Activated naive CD4-positive, alpha-beta T cell treated with anti-CD3 and anti-CD28 coated beads, Interleukin-2, amount 50 U/mL, for 24 hours (primary cell): ENCODE measurements at regions not wholly inside any gene's neighbourhood (a gene's known extent, or its start where the extent isn't known, plus 50 kb on each side); places are given as distances from the start of the nearest gene placed in this dataset.

Source experiments
- H3K27ac Mint-ChIP-seq: one replicate; pipeline ENCODE4 v1.8.0; 2021; ENCODE audit warnings: mild to moderate bottlenecking, mixed read lengths
- H3K27me3 Mint-ChIP-seq: one replicate; pipeline ENCODE4 v1.8.0; 2021; ENCODE audit warnings: mixed read lengths
- H3K36me3 Mint-ChIP-seq: one replicate; pipeline ENCODE4 v1.8.0; 2021; ENCODE audit warnings: mixed read lengths
- H3K4me1 Mint-ChIP-seq: one replicate; pipeline ENCODE4 v1.8.0; 2021; ENCODE audit warnings: mixed read lengths
- H3K4me3 Mint-ChIP-seq: one replicate; pipeline ENCODE4 v1.8.0; 2021; ENCODE audit warnings: mild to moderate bottlenecking, mixed read lengths
- H3K9me3 Mint-ChIP-seq: one replicate; pipeline ENCODE4 v1.8.0; 2021; ENCODE audit warnings: mixed read lengths

DNA sequence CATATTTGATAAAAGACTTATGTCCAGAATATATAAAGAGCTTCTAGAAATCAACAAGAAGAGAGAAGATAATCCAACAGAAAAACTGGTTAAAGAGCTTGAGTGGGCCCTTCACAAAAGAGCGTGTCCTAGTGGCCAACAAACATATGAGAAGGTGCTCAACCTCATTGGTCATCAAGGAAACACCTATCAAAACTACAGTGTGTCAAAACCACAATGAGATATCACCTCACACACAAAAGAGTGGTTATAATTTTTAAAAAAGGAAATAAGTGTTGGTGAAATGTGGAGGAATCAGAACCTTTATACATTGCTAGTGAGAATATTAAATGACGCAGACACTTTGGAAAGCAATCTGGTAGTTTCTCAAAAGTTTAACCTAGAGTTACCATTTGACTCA lies 68.4 kb upstream of the KLF13 start:
- no peaks in the 10 kb centered on the region for H3K36me3 Mint-ChIP-seq
- no peaks in the 10 kb centered on the region for H3K27me3 Mint-ChIP-seq
- peaks cover 69% of the 10 kb centered on the region for H3K4me1 Mint-ChIP-seq
- H3K27ac Mint-ChIP-seq = no peak overlapping the region
- no peaks in the 10 kb centered on the region for H3K9me3 Mint-ChIP-seq
- H3K4me3 Mint-ChIP-seq = no peak overlapping the region

DNA sequence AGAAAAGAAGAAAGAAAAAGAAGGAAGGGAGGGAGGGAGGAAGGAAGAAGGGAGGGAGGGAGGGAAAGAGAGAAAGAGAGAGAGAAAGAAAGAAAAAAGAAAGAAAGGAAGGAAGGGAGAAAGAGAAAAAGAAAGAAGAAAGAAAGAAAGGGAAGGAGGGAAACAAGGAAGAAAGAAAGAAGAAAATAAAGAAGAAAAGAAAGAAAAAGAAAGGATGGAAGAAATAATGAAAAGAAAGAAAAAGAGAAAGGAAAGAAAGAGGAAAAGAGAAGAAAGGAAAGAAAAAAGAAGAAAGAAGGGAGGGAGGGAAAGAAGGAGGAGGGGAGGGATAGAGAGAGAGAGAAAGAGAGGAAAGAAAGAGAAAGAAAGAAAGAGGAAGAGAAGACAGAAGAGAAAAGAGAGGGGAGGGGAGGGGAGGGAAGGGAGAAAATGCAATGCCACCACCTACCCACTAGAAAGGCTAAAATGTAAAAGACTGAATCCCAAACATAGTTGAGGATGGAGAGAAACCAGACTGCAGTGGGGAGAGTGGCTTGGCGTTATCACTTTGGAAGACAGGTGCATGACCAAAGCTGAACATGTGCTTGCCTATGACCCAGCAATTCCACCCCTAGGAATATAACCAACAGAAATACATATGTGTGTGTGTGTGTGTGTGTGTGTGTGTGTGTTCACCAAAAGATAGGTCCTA lies 66.9 kb upstream of the KLF13 start:
- H3K4me1 Mint-ChIP-seq = peaks cover 82% of the 10 kb centered on the region
- no peaks in the 10 kb centered on the region for H3K27me3 Mint-ChIP-seq
- no peaks in the 10 kb centered on the region for H3K9me3 Mint-ChIP-seq
- H3K36me3 Mint-ChIP-seq = no peaks in the 10 kb centered on the region
- H3K27ac Mint-ChIP-seq = no peak overlapping the region
- no peak overlapping the region for H3K4me3 Mint-ChIP-seq

DNA sequence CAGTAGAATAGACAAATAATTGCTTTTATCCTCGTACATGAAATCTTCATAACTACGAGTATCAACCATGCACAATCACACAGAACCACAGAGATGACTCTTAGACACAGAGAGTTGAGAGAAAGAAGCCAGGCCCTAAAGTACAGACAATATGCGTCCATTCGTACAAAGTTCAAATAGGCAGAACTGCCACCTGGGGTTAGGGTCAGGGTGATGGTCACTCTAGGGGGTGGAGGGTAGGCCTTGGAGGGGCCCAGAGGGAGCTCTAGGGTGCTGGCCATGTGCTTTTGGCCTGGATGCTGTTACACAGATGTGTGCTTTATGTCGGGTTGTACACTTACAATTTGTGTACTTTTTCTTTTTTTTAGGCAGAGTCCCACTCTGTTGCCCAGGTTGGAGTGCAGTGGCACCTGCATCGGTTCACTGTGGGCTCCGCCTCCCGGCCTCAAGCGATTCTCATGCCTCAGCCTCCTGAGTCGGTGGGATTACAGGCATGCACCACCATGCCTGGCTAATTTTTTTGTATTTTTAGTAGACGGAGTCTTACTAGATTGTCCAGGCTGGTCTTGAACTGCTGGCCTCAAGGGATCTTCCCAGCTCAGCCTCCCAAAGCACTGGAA lies 65.9 kb upstream of the KLF13 start:
- peaks cover 83% of the 10 kb centered on the region for H3K4me1 Mint-ChIP-seq
- H3K36me3 Mint-ChIP-seq = no peaks in the 10 kb centered on the region
- H3K27me3 Mint-ChIP-seq = no peaks in the 10 kb centered on the region
- no peak overlapping the region for H3K4me3 Mint-ChIP-seq
- H3K27ac Mint-ChIP-seq = no peak overlapping the region
- no peaks in the 10 kb centered on the region for H3K9me3 Mint-ChIP-seq

DNA sequence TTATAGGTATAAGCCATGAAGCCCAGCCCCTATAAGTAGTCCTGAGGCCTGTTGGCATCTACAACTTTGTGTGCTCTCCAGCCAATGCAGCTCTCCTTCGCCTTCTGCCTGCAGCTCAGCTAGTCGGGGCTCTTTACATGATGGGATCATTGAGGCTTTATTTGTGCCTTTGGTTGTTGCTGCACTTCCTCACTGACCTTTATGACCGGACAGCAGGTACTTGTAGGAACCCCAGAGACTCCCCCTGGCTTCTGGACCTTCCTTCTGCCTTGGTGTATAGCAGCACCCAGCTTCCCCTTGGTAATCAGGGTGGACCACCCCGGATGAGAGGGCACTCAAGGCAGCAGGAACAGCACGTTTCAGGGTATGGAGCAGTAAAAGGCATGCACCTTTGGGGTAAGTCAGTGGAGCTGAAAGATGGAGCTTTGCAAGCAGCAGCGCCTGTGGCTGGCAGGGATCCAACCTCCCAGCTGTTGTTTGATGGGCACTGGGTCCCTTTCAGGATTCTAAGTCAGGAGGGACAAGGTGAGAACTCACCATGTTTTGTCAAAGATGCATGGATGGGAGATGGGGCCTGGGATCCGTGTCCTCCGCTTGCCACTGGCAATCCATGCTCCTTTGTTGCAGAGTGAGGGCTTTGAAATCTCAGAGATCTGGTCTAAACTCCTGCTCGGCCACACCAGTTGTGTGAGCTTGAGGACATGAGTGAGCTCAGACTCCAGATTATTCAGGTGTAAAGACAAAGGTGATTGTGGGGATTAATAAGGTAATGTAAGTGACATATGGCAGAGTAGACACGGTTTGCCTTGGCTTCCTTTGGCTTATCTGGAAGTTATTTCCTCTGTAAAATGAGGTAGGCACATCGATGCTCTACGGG lies 65.1 kb upstream of the KLF13 start:
- Mint-ChIP-seq H3K27ac (no peak overlapping the region), H3K36me3 (no peaks in the 10 kb centered on the region), H3K27me3 (no peaks in the 10 kb centered on the region), H3K4me1 (peaks cover 89% of the 10 kb centered on the region), H3K9me3 (no peaks in the 10 kb centered on the region), H3K4me3 (peak overlapping the region; percentile 36)

DNA sequence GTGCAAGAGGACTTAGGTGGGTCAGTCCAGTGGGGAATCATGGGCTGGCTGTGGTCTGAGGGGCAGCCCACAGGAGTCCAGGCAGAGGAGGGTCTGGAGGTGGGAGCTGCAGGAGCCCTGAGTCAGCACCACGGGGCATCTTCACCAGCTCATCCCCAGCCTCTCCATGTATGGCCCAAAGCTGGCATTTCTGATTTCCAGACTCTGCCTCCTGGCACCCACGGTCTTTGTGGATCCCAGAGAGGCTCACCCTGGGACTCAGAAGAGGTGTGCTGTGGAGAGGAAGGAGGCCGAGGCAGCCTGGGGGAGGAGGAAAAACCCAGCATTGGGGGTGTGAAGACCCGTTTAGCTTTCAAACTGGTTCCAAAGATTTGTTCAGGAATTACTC lies 64.5 kb upstream of the KLF13 start:
- Mint-ChIP-seq H3K27me3 (no peaks in the 10 kb centered on the region), H3K4me1 (peaks cover 90% of the 10 kb centered on the region), H3K36me3 (no peaks in the 10 kb centered on the region), H3K9me3 (no peaks in the 10 kb centered on the region), H3K27ac (no peak overlapping the region), H3K4me3 (peak overlapping the region; percentile 36)

DNA sequence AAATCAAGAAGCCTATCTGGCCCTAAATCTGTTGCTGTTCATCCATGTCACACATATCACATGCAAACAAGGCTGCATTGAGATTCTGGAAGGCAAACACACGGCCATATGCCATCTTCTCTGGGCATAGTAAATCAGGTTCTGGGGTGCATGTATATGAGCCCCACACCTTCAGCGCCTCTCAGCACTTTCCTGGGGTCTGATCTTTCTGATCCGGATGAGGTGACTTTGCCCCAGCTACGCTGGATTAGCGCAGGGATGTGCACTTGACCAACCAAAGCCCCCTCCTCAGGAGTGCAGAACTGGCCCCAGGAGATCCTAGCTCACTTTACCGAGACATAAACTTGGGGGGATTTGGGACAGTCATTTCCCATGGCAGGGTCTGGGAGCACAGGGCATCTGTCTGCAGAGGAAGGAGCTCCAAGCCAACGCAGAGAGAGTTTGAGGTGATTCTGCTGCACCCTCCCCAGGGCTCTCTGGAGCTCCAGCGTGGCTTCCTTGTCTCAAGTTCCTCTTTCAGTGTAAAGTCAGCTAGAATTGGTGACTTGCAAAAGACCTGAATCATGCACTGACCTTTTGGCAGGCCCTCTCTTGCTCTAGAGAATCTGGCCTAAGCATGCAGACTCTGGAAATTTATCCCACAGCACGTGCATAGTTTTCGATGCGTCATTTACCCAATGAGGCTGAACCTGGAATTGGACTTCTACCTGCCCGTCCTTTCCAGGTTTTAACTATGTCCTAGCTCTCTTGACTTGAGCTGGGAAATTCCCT lies 63.5 kb upstream of the KLF13 start:
- Mint-ChIP-seq H3K27me3 (no peaks in the 10 kb centered on the region), H3K36me3 (no peaks in the 10 kb centered on the region), H3K4me3 (peak overlapping the region; percentile 57), H3K27ac (peak overlapping the region; percentile 72), H3K9me3 (no peaks in the 10 kb centered on the region), H3K4me1 (peaks cover 92% of the 10 kb centered on the region)

DNA sequence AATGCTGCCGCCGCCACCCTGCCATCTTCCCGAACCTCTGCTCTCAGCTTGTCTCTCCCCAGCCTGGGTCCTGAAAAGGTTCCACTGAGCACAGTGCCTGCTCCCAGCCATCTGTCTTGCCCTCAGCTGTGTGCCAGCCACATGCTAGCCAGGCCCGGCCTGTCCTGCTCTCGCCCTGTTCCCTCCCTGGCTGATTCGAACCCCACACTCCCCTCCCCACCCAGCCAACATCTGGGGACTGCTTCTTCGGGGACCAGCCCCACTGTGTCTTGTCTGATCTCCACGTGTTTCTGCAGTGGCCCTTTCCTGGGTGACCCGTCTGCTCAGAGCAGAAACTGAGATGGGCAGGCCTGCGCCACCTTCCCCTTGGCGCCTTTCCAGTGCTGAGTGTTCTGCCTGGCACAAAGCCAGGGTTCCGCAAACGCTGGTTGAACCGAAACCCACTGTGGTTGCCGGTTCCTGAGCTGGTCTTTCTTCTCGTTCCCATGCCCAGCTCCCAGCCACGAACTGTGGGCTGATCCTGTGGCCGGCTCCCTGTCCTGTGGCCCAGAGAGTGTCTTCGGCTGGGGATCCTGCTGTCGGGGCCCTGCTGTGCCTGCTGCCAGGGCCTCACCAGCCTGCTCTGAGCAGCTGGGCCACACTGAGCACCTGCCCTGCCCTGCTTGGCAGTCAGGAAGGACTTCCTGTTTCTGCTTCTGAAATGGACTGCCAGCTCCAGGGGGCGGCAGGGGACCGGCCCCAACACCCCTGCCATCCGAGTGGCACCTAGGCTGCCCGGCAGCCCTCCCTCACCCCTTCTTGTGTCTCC lies 62.7 kb upstream of the KLF13 start:
- Mint-ChIP-seq H3K27me3 (no peaks in the 10 kb centered on the region), H3K4me1 (peaks cover 92% of the 10 kb centered on the region), H3K36me3 (no peaks in the 10 kb centered on the region), H3K27ac (peak overlapping the region; percentile 72), H3K4me3 (peak overlapping the region; percentile 57), H3K9me3 (no peaks in the 10 kb centered on the region)

DNA sequence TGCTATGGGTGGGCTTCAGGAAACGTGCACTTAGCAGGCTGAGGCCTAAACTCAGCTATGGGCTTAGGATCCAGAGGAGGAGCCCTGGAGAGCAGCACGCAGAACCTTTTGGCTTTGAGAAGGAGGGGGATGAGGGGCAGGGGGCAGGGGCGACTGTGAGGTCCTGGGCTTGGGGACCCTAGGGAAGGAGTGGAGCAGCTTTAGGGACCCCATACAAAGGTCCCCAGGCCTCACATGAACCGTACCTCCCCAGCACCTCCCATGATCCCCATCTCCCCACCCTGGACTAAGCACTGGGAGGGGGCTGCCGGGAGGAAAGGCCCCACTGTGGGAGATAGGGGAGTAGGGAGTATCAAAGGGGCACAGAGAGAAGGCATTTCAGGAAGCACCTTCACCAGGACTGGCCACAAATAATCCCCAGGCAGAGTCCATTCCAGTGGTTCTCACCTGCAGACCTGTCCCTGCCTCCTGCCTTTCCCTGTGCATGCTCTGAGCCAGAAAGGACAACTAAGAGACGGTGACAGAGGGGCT lies 62.0 kb upstream of the KLF13 start:
- Mint-ChIP-seq H3K27ac (peak overlapping the region; percentile 72), H3K4me3 (peak overlapping the region; percentile 57), H3K4me1 (peaks cover 92% of the 10 kb centered on the region), H3K36me3 (no peaks in the 10 kb centered on the region), H3K27me3 (no peaks in the 10 kb centered on the region), H3K9me3 (no peaks in the 10 kb centered on the region)

DNA sequence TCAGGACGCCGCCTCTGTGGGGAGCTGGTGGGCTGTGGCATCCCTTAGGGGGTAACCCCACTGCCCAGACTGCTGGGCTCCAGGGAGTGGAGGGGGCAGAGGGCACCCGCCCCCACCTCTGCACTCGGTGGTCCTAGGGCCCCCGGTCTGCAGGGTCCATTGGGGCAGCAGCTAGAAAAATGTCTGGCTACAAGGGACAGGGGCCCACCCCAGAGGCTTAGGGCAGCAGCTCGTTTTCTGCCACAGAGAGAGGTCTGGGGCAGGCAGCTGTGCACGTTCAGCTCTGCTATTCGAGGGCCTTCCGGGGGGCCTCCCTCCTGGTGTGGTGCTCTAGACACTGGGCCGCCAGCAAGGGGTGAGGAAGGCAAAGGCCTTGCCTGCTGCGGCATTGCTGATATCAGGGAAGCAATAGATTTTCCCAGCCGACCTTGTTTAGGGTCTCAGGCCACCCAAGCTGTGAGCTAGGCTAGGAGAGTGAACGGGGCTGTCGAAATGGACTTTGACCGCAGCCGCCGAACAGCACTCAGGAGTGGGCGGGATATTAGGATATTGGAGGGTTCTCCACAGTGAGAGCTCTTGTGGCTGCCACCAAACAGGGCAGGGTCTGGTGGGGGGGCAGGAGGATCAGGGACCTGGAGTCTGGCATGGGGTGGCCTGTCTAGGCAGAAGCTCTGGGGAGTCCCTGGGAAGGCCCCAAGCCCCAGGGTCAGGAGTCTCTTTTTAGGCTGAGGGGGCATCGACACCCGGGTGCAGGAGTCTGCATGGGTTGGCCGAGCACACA lies 61.4 kb upstream of the KLF13 start:
- H3K27me3 Mint-ChIP-seq = no peaks in the 10 kb centered on the region
- H3K9me3 Mint-ChIP-seq = no peaks in the 10 kb centered on the region
- peak overlapping the region; percentile 23 for H3K4me3 Mint-ChIP-seq
- H3K4me1 Mint-ChIP-seq = peaks cover 97% of the 10 kb centered on the region
- no peaks in the 10 kb centered on the region for H3K36me3 Mint-ChIP-seq
- peak overlapping the region; percentile 83 for H3K27ac Mint-ChIP-seq

DNA sequence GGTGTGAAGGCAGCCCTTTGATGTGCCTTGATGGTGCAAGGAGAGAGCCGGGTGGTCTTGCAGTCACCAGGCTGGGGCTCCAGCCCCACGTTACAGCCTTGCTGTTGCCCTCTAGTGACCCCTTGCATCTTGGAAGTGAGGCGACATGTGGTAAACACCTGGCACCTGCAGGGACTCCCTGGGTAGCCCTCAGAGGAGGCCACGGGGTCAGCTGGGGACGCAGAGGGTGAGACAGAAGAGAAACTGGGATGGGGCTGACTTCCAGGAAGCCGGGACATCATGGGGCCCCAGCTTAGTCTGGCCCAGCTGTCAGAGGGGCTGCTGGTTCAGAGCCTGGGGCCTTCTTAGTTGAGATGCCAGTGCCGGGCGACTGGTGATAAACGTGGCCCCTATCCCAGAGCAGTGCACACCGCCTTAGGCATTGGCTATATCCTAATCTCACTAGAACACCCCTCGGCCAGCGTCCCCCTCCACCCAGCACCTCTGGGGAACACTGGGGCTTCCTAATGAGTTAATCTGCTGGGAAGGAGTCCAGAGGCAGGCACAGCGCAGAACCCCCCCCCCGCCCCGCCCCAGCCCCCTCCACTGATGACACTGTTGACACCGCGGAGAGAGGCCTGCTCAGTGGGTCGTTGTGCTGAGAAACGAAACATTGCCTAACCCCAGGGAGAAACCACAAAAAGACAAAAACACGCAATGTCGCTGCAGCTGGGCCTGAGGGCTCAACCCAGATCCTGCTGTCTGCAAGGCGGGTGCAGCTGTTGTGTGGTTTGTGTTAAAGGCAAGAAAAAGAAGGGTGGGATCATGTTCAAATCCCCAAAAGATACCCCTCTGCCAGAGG lies 60.5 kb upstream of the KLF13 start:
- Mint-ChIP-seq H3K4me1 (peaks cover 91% of the 10 kb centered on the region), H3K9me3 (no peaks in the 10 kb centered on the region), H3K36me3 (no peaks in the 10 kb centered on the region), H3K27me3 (no peaks in the 10 kb centered on the region), H3K27ac (peak overlapping the region; percentile 30), H3K4me3 (peak overlapping the region; percentile 59)

DNA sequence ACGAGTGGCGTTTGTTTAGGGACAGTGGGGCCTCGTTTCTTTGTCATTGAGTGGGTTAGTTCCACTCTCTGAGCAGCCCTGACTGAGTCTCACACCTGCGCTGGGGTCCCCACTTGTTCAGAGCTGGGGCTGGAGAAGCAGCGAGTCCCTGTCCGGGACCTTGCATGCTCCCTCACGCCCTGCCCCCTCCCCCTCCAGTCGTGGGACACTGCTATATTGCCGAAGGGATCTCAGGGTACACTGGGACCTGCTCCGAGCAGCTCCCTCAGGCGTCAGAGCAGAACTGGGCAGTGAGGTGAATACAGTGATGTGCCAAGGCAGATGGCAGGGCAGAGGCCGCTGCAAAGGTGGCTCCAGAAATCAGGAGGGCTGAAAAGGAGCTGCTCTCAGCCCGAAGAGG lies 59.9 kb upstream of the KLF13 start:
- peak overlapping the region; percentile 59 for H3K4me3 Mint-ChIP-seq
- no peaks in the 10 kb centered on the region for H3K36me3 Mint-ChIP-seq
- no peaks in the 10 kb centered on the region for H3K27me3 Mint-ChIP-seq
- peak overlapping the region; percentile 24 for H3K27ac Mint-ChIP-seq
- peaks cover 85% of the 10 kb centered on the region for H3K4me1 Mint-ChIP-seq
- H3K9me3 Mint-ChIP-seq = no peaks in the 10 kb centered on the region

DNA sequence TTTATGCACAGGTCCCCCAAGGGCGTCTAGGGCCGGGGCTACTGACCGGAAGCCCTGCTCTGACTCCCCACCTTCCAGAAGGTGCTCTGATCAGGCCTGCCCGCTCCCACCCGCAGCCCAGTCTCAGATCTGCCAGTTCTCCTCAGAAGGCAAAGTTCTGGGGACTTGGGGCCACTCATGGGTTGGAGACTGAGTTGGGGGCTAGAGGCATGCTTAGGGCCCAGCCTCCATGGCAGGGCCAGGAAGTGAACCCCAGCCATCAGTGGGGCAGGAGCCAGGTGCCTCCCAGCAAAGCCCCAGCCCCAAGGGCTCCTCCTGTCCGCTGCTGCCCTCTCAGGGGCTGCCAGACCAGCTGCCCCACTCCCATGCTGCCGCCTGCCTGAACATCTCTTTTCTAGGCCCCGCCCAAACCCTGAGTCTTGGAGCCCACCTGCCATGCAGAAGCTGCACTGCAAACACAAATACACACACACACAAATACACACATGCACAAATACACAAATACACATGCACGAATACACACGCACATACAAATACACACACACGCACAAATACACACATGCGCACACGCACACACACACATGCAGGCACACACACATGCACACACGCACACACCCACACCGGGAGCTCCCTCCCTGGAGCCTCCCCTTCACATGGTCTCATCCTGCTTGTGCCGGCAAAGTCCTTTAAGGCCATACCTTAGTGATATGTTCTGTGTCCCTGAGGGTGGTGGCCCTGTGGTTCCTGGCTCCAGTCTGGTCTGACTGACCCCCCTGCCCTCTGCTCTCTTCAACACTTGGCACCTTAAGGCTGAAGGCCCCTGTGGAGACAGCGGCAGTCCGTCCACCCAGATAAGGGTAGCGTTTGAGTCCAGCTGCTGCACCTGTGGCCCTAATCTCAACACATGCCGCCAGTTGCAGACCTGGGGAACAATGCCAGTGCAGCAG lies 59.2 kb upstream of the KLF13 start:
- Mint-ChIP-seq H3K4me1 (peaks cover 77% of the 10 kb centered on the region), H3K36me3 (no peaks in the 10 kb centered on the region), H3K4me3 (peak overlapping the region; percentile 50), H3K9me3 (no peaks in the 10 kb centered on the region), H3K27me3 (no peaks in the 10 kb centered on the region), H3K27ac (no peak overlapping the region)
